Endothelial cell of umbilical vein (primary cell): ENCODE measurements at regions not wholly inside any gene's neighbourhood (a gene's known extent, or its start where the extent isn't known, plus 50 kb on each side); places are given as distances from the start of the nearest gene placed in this dataset.

Experiments
- BruUV-seq: library from RNA; stranded (reverse); fragments of 400-500 nt; replicated peaks from 2 replicates; lab custom pipeline; 2021; lab: Mats Ljungman, UMichigan
- CTCF ChIA-PET: fragments of 300-600, 350-600 bp; sonication (Branson Sonifier 250); formaldehyde crosslinking; loops from one replicate; lab custom pipeline; 2021; ENCODE audit warnings: antibody characterized with exemption, inconsistent platforms; lab: Charles Lee
- POLR2A ChIA-PET: fragments of 300-600, 350-600 bp; sonication (Branson Sonifier 250); formaldehyde crosslinking; loops from one replicate; lab custom pipeline; 2021; ENCODE audit warnings: antibody characterized with exemption, inconsistent platforms; lab: Charles Lee
- DNase-seq: peaks from one replicate; pipeline ENCODE4 v3.0.0-alpha.2; 2011; ENCODE audit warnings: low read depth, low spot score
- FAIRE-seq: peaks from 2 replicates; lab custom pipeline; 2011; peaks lifted over from hg19 to GRCh38; lab: Jason Lieb, UNC
- H2AFZ ChIP-seq: 2 replicates; pipeline ENCODE4 v1.6.0; 2012; ENCODE audit warnings: low read depth, low read length, control low read depth, inconsistent platforms
- H3K27ac ChIP-seq: 2 replicates; pipeline ENCODE4 v1.5.1; 2011; ENCODE audit warnings: low read depth, mild to moderate bottlenecking, control low read depth, low read length, moderate library complexity; ENCODE audit not compliant: insufficient read depth
- H3K27me3 ChIP-seq, 2 experiments: 2 replicates each; pipeline versions ENCODE4 v1.6.0 to v1.6.1; 2011; ENCODE audit warnings: low read length in 2 of 2, mixed read lengths in 1 of 2; ENCODE audit not compliant: control insufficient read depth in 2 of 2, insufficient read depth in 2 of 2
- H3K36me3 ChIP-seq, 2 experiments: 2 replicates in 1 of 2; 3 replicates in 1 of 2; pipeline ENCODE4 v1.5.1; 2011; ENCODE audit warnings: low read length in 2 of 2, mild to moderate bottlenecking in 1 of 2, moderate library complexity in 1 of 2; ENCODE audit not compliant: control insufficient read depth in 2 of 2, insufficient read depth in 2 of 2; ENCODE audit errors: extremely low read depth in 1 of 2
- H3K4me1 ChIP-seq: 3 replicates; pipeline ENCODE4 v1.5.1; 2011; ENCODE audit warnings: mild to moderate bottlenecking, low read length; ENCODE audit not compliant: control insufficient read depth, insufficient read depth; ENCODE audit errors: extremely low read depth
- H3K4me2 ChIP-seq: 2 replicates; pipeline ENCODE4 v1.6.1; 2011; ENCODE audit warnings: low read length, control low read depth, mixed read lengths; ENCODE audit not compliant: insufficient read depth
- H3K4me3 ChIP-seq, 3 experiments: fragments of 200-600 bp in 1 of 3; sonication (generic), shearing (Covaris generic) in 1 of 3; replicated peaks in 1 of 3; 2 replicates each; pipeline ENCODE4 v1.5.1; 2011 to 2016; ENCODE audit warnings: control low read depth in 3 of 3, low read length in 3 of 3, mild to moderate bottlenecking in 2 of 3, inconsistent platforms in 1 of 3, low read depth in 1 of 3, moderate library complexity in 1 of 3; ENCODE audit not compliant: insufficient read depth in 1 of 3
- H3K79me2 ChIP-seq: 2 replicates; pipeline ENCODE4 v1.6.0; 2012; ENCODE audit warnings: low read length, inconsistent platforms; ENCODE audit not compliant: control insufficient read depth, insufficient read depth
- H3K9ac ChIP-seq: replicated peaks from 2 replicates; pipeline ENCODE3; 2011; ENCODE audit warnings: low read length, control low read depth; ENCODE audit not compliant: insufficient read depth; ENCODE audit errors: extremely low read depth
- H3K9me1 ChIP-seq: replicated peaks from 3 replicates; pipeline ENCODE4 v1.6.0; 2011; ENCODE audit warnings: mild to moderate bottlenecking, low read length; ENCODE audit not compliant: control insufficient read depth, insufficient read depth; ENCODE audit errors: extremely low read depth
- H3K9me3 ChIP-seq: replicated peaks from 2 replicates; pipeline ENCODE4 v1.5.1; 2012; ENCODE audit warnings: low read length, inconsistent platforms; ENCODE audit not compliant: control insufficient read depth, insufficient read depth
- H4K20me1 ChIP-seq: replicated peaks from 2 replicates; pipeline ENCODE3; 2011; ENCODE audit warnings: mild to moderate bottlenecking, low read length; ENCODE audit not compliant: control insufficient read depth, insufficient read depth; ENCODE audit errors: extremely low read depth
- EZH2 ChIP-seq: IDR thresholded peaks from 2 replicates; pipeline ENCODE4 v1.6.1; 2012; ENCODE audit warnings: borderline replicate concordance, low read depth, mild to moderate bottlenecking, moderate library complexity, low read length, inconsistent platforms; ENCODE audit not compliant: severe bottlenecking
- FOS ChIP-seq: IDR thresholded peaks from 2 replicates; pipeline ENCODE4 v1.6.1; 2011; ENCODE audit warnings: mild to moderate bottlenecking, low read length, moderate library complexity, borderline replicate concordance; ENCODE audit not compliant: insufficient read depth
- GATA2 ChIP-seq: IDR thresholded peaks from 2 replicates; pipeline ENCODE4 v1.7.0; 2011; ENCODE audit warnings: low read depth, mild to moderate bottlenecking, moderate library complexity, mixed read lengths, low read length; ENCODE audit not compliant: insufficient read length, insufficient read depth
- JUN ChIP-seq: IDR thresholded peaks from 2 replicates; pipeline ENCODE4 v1.6.1; 2011; ENCODE audit warnings: borderline replicate concordance, low read depth; ENCODE audit not compliant: insufficient read length, insufficient read depth
- MAX ChIP-seq: IDR thresholded peaks from 2 replicates; pipeline ENCODE4 v1.6.1; 2011; ENCODE audit not compliant: insufficient read depth, insufficient read length
- MYC ChIP-seq: IDR thresholded peaks from one replicate; pipeline ENCODE4 v1.6.1; 2011; ENCODE audit warnings: mild to moderate bottlenecking, low read depth, low read length
- POLR2A ChIP-seq: IDR thresholded peaks from 2 replicates; pipeline ENCODE4 v1.6.1; 2012; ENCODE audit warnings: low read depth, mild to moderate bottlenecking, control low read depth, low read length
- POLR2AphosphoS5 ChIP-seq: IDR thresholded peaks from 2 replicates; pipeline ENCODE4 v1.6.1; 2012; ENCODE audit warnings: low read depth, mild to moderate bottlenecking, control low read depth, low read length, moderate library complexity; ENCODE audit not compliant: insufficient read depth
- dilution Hi-C: fragments of 300-500 bp; cut with MboI; formaldehyde crosslinking; loops from one replicate; pipeline ENCODE4 v1.15.0; 2019; ENCODE audit warnings: low sequenced_read_pairs; ENCODE audit not compliant: extremely low pct_ligation_motif_present
- intact Hi-C: fragments of 100-400 bp; cut with micrococcal nuclease; formaldehyde crosslinking; loops from one replicate; pipeline ENCODE4 v1.10.0; 2022
- TF ChIP-seq, protein P1 (sequence below), 2 donors: IDR thresholded peaks; 1 replicate in 1 of 2; 2 replicates in 1 of 2; pipeline ENCODE4 v1.5.1; 2011; ENCODE audit warnings: low read length in 2 of 2, mild to moderate bottlenecking in 2 of 2, moderate library complexity in 2 of 2, control low read depth in 1 of 2, inconsistent platforms in 1 of 2, low read depth in 1 of 2; ENCODE audit not compliant: insufficient read depth in 1 of 2; ENCODE audit errors: extremely low read depth in 1 of 2

GRCh38 chr4:173821036-173821435 is 291.0 kb upstream of the HAND2 start:
- no peaks in the 10 kb centered on the region for H3K36me3 ChIP-seq
- no peaks in the 10 kb centered on the region for H3K9me1 ChIP-seq
- H4K20me1 ChIP-seq = no peaks in the 10 kb centered on the region
- no peaks in the 10 kb centered on the region for H3K27me3 ChIP-seq
- no peaks in the 10 kb centered on the region for H3K79me2 ChIP-seq
- H3K4me1 ChIP-seq = no peaks in the 10 kb centered on the region
- DNase-seq (no peak), FAIRE-seq (no peak)
- BruUV-seq = no TSS peak
- CTCF ChIA-PET = no interaction called here
- POLR2A ChIA-PET = no interaction called here
- no peak overlapping the region for H3K4me2 ChIP-seq
- TF ChIP-seq GATA2 = no peak
- no peak for TF ChIP-seq POLR2A
- dilution Hi-C loops = no loop called here
- intact Hi-C loops = no loop called here
- H2AFZ ChIP-seq = no peak overlapping the region
- no peaks in the 10 kb centered on the region for H3K9me3 ChIP-seq
- H3K4me3 ChIP-seq = no peak overlapping the region
- no peak overlapping the region for H3K27ac ChIP-seq
- no peak overlapping the region for H3K9ac ChIP-seq

DNA sequence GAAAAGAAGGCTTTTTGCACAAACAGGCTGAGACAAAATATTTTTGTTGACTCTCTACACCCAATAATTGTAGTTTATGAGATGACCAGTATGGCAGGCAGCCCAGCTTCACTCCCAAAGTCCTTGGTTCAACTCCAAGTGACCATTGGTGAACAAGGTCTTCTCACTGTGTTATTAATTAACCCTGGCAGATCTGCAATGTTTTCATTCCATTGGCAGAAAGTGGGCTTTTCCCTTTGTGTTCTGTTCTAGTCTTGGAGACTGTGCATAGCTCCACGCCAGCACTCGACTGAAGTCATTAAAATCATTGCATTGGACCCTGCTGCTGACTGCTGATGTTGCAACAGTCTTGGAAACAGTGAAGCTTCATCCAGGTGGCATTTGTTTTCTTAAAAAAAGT is 277.3 kb upstream of the HAND2 start:
- CTCF ChIA-PET = no interaction called here
- POLR2A ChIA-PET = no interaction called here
- no peak for DNase-seq

More for the DNA sequence above, 277.3 kb upstream of the HAND2 start:
- no peaks in the 10 kb centered on the region for H3K9me1 ChIP-seq
- no peak overlapping the region for H3K4me2 ChIP-seq
- H4K20me1 ChIP-seq = no peaks in the 10 kb centered on the region
- intact Hi-C loops (no loop called here), dilution Hi-C loops (no loop called here)
- BruUV-seq = no TSS peak
- H2AFZ ChIP-seq = no peak overlapping the region
- no peaks in the 10 kb centered on the region for H3K79me2 ChIP-seq
- no peak for FAIRE-seq
- TF ChIP-seq MAX (no peak), GATA2 (no peak), FOS (no peak), POLR2AphosphoS5 (no peak), POLR2A (no peak), MYC (no peak), EZH2 (no peak), JUN (no peak)
- TF ChIP-seq, protein P1, sequence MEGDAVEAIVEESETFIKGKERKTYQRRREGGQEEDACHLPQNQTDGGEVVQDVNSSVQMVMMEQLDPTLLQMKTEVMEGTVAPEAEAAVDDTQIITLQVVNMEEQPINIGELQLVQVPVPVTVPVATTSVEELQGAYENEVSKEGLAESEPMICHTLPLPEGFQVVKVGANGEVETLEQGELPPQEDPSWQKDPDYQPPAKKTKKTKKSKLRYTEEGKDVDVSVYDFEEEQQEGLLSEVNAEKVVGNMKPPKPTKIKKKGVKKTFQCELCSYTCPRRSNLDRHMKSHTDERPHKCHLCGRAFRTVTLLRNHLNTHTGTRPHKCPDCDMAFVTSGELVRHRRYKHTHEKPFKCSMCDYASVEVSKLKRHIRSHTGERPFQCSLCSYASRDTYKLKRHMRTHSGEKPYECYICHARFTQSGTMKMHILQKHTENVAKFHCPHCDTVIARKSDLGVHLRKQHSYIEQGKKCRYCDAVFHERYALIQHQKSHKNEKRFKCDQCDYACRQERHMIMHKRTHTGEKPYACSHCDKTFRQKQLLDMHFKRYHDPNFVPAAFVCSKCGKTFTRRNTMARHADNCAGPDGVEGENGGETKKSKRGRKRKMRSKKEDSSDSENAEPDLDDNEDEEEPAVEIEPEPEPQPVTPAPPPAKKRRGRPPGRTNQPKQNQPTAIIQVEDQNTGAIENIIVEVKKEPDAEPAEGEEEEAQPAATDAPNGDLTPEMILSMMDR (IDR thresholded peaks at IDR 0.05; ENCODE audit: extremely low read depth in 1 of 2, insufficient read depth in 1 of 2, low read depth in 1 of 2, low read length in 2 of 2) = no peak
- H3K27me3 ChIP-seq = no peaks in the 10 kb centered on the region
- H3K4me3 ChIP-seq = no peak overlapping the region
- H3K4me1 ChIP-seq = no peaks in the 10 kb centered on the region
- H3K9me3 ChIP-seq = no peaks in the 10 kb centered on the region
- no peak overlapping the region for H3K9ac ChIP-seq
- H3K36me3 ChIP-seq = no peaks in the 10 kb centered on the region
- H3K27ac ChIP-seq = no peak overlapping the region
